Activated CD8-positive, alpha-beta memory T cell treated with anti-CD3 and anti-CD28 coated beads, Interleukin-2, amount 10 ng/mL, durations not matched to agents 7 days and 5 days (primary cell): ENCODE measurements at regions not wholly inside any gene's neighbourhood (a gene's known extent, or its start where the extent isn't known, plus 50 kb on each side); places are given as distances from the start of the nearest gene placed in this dataset.

Experiments
- ATAC-seq: fragments of 150-1000 bp; cut with Tn5 transposase; one replicate; pipeline ENCODE4 v1.10.0; 2021; ENCODE audit warnings: moderate library complexity
- CTCF ChIA-PET: fragments of 350-600 bp; sonication (Branson Sonifier 250); formaldehyde crosslinking; loops from one replicate; lab custom pipeline; 2021; ENCODE audit warnings: antibody characterized with exemption; lab: Charles Lee
- DNase-seq: peaks from one replicate; pipeline ENCODE4 v3.0.0-alpha.2; 2020
- H3K27ac Mint-ChIP-seq: one replicate; pipeline ENCODE4 v1.8.0; 2021; ENCODE audit warnings: mild to moderate bottlenecking, mixed read lengths
- H3K27me3 Mint-ChIP-seq: one replicate; pipeline ENCODE4 v1.8.0; 2021; ENCODE audit warnings: mixed read lengths
- H3K36me3 Mint-ChIP-seq: one replicate; pipeline ENCODE4 v1.8.0; 2021; ENCODE audit warnings: mild to moderate bottlenecking, mixed read lengths
- H3K4me1 Mint-ChIP-seq: one replicate; pipeline ENCODE4 v1.8.0; 2021; ENCODE audit warnings: mixed read lengths
- H3K4me3 Mint-ChIP-seq: one replicate; pipeline ENCODE4 v1.8.0; 2021; ENCODE audit warnings: mild to moderate bottlenecking, moderate library complexity, mixed read lengths
- H3K9me3 Mint-ChIP-seq: one replicate; pipeline ENCODE4 v1.8.0; 2022; ENCODE audit warnings: low read depth, mixed read lengths

DNA sequence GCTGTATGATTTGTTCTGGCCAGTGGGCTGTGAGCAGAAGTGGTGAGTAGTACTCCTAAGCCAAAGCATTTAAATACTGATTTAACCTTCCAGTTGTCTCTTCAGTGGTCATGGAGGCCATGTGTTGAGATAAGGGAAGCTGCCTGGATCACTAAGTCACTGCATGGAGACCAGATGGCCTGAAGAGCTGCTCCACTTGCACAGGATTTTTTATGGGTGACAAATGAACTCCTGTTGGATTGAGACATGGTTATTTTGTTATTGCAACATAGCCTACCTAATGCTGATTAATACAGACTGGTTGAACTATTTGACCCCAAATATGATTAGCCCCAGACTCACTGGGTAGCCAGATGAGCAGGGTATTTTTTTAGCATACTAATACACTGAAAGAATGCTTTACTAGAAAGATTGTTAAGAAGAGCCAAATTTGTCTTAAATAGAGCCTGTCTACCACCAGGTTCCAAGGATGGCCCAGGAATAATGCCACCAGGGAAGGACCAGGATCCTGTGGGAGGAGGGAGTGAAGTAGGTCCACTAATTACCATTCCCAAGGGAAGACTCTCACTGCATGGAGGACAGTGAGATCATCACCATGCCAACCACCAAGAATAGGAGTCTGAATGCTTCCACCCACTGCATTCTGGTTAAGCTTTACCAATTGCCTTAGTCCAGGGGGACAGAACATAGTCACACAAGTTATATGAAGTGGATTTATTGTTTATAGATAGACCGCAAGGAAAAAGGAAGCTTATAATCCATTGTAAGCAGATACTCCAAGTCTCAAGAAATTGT is 187.4 kb upstream of the IRX6 start:
- H3K4me1 Mint-ChIP-seq, result no peaks in the 10 kb centered on the region
- no peaks in the 10 kb centered on the region for H3K36me3 Mint-ChIP-seq
- no peak overlapping the region for H3K27ac Mint-ChIP-seq
- CTCF ChIA-PET, result no interaction called here
- H3K9me3 Mint-ChIP-seq, result no peaks in the 10 kb centered on the region
- no peaks in the 10 kb centered on the region for H3K27me3 Mint-ChIP-seq
- H3K4me3 Mint-ChIP-seq, result no peak overlapping the region
- no peak for ATAC-seq
- DNase-seq, result no peak

DNA sequence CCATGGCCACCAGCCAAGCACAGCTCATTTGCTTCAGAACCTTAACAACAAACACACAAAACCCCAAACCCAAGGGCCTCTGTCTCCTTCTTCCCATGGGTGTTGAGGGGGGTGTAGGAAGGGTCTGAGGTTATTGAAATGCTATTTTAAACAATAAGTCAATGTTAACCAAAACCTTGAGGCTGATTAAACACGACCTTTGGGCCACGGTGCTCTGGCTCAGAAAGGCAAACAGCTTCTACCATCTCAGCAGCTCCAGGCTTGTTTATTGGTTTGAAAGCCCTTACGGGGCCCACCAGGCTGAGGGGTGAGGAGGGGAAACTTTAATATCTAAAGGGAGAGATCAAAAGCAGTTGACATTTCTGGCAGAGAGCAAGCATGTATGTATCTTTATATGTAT is 185.7 kb upstream of the IRX6 start:
- Mint-ChIP-seq H3K36me3 (no peaks in the 10 kb centered on the region), H3K27me3 (no peaks in the 10 kb centered on the region), H3K4me3 (no peak overlapping the region), H3K9me3 (no peaks in the 10 kb centered on the region), H3K4me1 (no peaks in the 10 kb centered on the region), H3K27ac (no peak overlapping the region)
- no peak for DNase-seq
- CTCF ChIA-PET, result no interaction called here
- ATAC-seq, result no peak

DNA sequence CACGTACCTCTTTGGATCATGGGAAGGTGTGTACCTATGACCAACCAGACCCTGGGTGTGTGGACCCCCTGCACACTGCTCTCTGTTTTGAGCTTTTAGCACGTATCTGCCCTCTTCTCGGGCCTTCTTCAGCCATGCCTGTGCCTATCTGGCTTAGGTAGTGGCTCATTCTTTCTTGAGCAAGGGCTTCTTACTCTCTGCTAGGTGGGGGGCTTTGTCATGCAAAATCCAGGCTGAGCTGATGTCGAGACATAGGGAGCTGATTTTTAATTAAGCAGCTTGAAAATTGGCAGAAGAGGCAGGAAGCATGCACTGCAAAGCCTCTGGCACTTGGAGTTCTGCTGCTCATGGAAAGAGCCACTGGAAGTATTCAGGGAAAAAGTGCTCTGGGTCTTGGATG is 181.6 kb upstream of the IRX6 start:
- Mint-ChIP-seq H3K27ac (no peak overlapping the region), H3K4me3 (no peak overlapping the region)

DNA sequence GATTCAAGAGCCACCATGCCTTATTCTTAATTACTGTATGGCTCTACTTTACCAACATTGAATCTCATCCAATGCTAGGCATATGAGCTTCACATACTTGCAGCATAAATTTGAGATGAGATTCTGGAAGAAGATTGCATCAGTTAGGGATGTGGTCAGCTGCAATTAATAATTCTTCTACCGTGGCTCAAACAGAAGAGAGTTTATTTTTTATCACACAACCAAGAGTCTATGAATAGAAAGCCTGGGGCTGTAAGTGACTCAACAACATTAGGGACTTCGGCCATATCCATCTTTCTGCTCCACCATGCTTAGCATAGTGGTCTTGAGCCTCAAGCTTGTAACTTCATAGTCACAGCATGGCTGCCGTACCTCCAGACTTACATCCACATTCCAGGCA is 179.4 kb upstream of the IRX6 start:
- Mint-ChIP-seq H3K4me3 (no peak overlapping the region), H3K27ac (no peak overlapping the region), H3K36me3 (no peaks in the 10 kb centered on the region), H3K27me3 (no peaks in the 10 kb centered on the region), H3K9me3 (no peaks in the 10 kb centered on the region), H3K4me1 (no peaks in the 10 kb centered on the region)
- CTCF ChIA-PET, result no interaction called here
- no peak for ATAC-seq
- DNase-seq, result no peak

More for the DNA sequence above, 181.6 kb upstream of the IRX6 start:
- Mint-ChIP-seq H3K4me1 (no peaks in the 10 kb centered on the region), H3K27me3 (no peaks in the 10 kb centered on the region), H3K9me3 (no peaks in the 10 kb centered on the region), H3K36me3 (no peaks in the 10 kb centered on the region)
- CTCF ChIA-PET, result no interaction called here
- ATAC-seq, result no peak
- DNase-seq, result no peak

DNA sequence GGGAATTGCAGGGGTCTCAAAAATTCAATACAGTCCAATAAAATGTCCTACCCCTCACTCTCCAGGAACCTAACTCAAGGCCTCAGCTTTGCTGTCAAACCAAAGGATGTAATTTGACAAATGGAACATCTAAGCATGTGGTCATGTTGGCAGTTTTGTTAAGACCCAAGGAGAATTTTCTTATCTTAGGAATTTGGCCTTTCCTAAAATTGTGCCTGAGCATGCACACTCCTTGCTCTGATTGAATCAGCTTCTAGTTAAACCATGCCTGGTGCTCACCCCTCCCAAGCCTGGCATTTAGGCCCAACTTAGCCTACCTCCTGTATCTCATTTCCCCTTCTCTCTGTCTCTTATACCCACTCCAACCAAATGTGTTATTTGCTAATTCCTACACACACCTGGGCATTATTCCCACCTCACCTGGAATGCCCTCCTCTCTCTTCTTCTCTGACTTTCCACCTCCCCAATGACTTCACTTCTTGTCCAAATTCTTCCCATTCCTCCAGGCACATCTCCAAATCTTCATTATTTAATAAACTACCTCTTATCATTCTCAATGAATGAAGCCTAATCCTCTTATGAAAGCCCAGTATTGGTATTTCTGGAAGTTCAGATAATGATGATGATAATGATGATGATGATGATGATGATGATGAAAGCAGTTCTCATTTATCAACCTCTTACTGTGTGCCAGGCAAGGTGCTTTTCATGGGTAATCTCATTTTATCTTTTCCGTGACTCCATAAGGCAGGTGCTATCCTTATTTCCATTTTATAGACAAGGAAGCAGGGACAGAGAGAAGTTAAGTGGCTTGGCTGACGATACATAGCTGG is 178.0 kb upstream of the IRX6 start:
- Mint-ChIP-seq H3K9me3 (no peaks in the 10 kb centered on the region), H3K4me1 (no peaks in the 10 kb centered on the region), H3K36me3 (no peaks in the 10 kb centered on the region), H3K27me3 (no peaks in the 10 kb centered on the region), H3K27ac (no peak overlapping the region), H3K4me3 (no peak overlapping the region)
- CTCF ChIA-PET, result no interaction called here
- no peak for ATAC-seq
- DNase-seq, result no peak

DNA sequence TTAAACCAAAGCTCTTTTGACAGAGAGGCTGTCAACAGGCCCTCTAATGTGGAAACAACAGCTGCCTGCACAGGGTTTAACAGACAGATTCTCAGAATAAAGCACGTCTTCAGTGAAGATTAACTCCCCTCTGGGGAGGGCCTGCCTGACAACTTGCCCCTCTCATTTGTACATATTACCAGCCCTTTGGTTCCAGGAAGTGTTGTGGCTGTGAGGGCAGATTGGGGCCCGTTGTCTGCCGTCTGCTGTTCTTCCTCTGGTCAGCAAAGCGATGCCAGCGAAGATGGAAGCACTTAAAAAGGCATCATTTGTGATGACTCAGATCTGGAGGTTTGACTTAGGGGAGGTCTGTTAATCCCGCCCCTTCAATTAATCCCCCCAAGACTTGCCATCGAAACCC is 177.0 kb upstream of the IRX6 start:
- no peak for DNase-seq
- H3K27me3 Mint-ChIP-seq, result no peaks in the 10 kb centered on the region
- no peaks in the 10 kb centered on the region for H3K36me3 Mint-ChIP-seq
- no peak overlapping the region for H3K27ac Mint-ChIP-seq
- H3K9me3 Mint-ChIP-seq, result no peaks in the 10 kb centered on the region
- H3K4me3 Mint-ChIP-seq, result no peak overlapping the region
- no peaks in the 10 kb centered on the region for H3K4me1 Mint-ChIP-seq
- CTCF ChIA-PET, result no interaction called here
- ATAC-seq, result no peak

DNA sequence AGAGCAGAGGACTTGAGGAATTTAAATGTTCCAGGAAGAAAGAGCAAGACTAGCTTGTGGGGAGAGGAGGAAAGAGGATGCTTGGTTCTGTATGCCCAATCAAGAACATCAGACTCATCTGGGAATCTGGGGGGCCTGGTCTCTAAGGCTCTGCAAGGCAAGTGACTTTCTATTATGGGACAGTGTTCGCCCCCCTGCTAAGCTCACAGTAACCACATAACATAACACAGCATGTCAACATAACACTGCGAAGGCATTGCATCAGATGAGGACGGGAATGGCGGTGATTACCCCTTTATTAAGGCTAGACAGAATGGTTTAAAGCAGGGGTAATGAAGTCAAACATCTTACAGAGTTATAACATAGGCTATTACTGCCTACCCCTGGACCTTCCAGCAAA is 176.6 kb upstream of the IRX6 start:
- DNase-seq, result no peak
- no peak for ATAC-seq
- Mint-ChIP-seq H3K36me3 (no peaks in the 10 kb centered on the region), H3K27ac (no peak overlapping the region), H3K4me1 (no peaks in the 10 kb centered on the region), H3K27me3 (no peaks in the 10 kb centered on the region), H3K9me3 (no peaks in the 10 kb centered on the region), H3K4me3 (no peak overlapping the region)
- CTCF ChIA-PET, result no interaction called here

DNA sequence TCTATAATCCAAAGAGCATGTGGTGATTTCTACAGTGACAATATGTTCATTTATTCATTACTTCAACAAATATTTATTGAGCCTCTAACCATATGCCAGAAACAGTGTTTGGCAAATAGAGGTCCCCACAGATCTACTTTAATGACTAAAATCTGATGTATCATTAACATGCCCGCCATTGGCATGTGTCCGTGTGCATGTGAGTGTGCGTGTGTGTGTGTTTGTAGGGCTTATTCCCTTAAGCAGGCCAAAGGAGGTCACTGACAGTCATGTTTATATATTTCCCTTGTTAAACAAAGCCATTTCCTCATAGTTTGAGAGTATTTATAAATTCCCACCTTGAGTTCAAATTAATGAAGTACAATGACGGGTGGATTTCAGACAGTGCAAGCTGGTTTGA is 174.4 kb upstream of the IRX6 start:
- Mint-ChIP-seq H3K36me3 (no peaks in the 10 kb centered on the region), H3K27ac (no peak overlapping the region), H3K4me1 (no peaks in the 10 kb centered on the region), H3K4me3 (no peak overlapping the region), H3K27me3 (no peaks in the 10 kb centered on the region), H3K9me3 (no peaks in the 10 kb centered on the region)
- CTCF ChIA-PET, result no interaction called here
- ATAC-seq (no peak), DNase-seq (no peak)

DNA sequence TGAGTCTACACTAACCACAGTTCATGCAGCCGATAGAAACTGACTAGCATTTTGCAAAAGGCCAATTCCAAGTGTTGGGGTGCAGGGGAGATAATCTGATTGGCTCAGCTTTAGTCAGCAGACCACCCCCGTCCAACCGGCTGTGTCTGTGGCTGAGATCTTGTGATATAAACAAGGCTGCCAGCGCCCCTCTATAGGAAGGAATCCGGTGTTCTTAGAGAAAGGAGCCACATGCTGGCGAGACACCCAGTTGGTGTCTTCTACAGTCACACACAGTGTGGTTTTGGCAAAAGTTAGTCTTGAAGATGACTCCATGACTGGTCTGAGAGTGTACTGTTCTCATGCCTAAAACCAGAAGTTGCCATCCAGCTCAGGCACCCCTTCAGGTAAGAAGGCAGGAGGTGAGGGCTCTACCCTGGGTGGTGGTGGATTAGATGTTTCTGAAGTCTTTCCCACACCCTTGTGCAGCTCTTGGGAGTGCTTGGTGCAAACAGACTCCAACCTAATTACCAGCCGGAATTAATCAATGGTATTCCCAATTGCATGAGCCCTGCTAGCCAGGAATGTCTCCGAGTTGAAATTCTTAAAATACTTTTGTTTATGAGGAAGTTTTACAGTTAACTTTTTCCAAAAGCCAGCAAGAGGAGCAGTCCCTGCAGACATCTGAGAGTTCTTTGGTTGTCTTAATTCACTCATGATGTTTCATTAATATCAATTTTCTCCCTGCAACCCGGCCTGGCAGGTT is 172.3 kb upstream of the IRX6 start:
- Mint-ChIP-seq H3K27me3 (no peaks in the 10 kb centered on the region), H3K36me3 (no peaks in the 10 kb centered on the region), H3K4me3 (no peak overlapping the region), H3K27ac (no peak overlapping the region), H3K4me1 (no peaks in the 10 kb centered on the region), H3K9me3 (no peaks in the 10 kb centered on the region)
- CTCF ChIA-PET, result no interaction called here
- no peak for DNase-seq
- ATAC-seq, result no peak

DNA sequence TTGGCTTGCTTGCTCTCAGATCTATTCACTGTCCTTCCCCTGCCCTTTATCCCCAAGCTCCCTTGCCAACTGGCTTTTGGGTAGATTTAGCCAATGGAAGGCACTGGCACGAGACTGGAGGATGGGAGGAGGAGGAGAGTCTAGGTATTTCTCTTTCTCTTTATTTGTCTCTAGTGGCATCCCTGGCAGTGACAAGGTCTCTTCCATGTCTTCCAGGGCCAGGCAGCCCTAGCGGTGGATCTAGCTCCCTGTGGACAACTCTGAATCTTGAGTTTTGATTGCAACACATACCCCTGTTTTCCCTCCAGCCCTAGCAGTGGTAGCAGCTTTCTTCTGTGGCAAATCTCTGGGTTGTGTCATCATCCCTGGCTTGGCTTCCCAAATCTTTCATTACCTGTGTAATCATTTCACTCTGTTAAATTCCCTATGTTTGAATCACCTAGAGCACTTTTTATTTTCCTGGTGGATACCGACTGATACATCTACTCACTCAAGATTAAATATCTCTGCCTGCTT is 171.1 kb upstream of the IRX6 start:
- no peaks in the 10 kb centered on the region for H3K27me3 Mint-ChIP-seq
- no peaks in the 10 kb centered on the region for H3K9me3 Mint-ChIP-seq
- ATAC-seq (no peak), DNase-seq (no peak)
- no peak overlapping the region for H3K27ac Mint-ChIP-seq
- H3K4me1 Mint-ChIP-seq, result no peaks in the 10 kb centered on the region
- no peaks in the 10 kb centered on the region for H3K36me3 Mint-ChIP-seq
- CTCF ChIA-PET, result no interaction called here
- H3K4me3 Mint-ChIP-seq, result no peak overlapping the region

DNA sequence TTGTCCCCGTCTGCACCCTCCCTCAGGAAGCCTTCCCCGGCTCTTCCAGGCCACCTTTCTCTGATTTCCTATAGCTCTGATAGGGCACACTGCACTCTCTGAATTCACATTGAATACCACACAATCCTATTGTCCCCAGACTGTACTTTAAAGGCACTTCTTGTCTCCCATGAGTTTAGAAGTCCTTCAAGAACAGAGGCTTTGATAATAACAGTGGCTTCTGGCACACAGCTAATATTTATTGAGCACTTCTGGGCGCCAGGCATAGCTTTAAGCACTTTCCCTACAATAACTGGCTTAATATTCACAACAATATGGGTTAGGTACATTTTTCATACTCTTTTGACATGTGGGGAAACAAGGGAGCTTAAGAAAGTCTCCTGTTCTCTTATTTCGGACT is 169.7 kb upstream of the IRX6 start:
- no peaks in the 10 kb centered on the region for H3K9me3 Mint-ChIP-seq

DNA sequence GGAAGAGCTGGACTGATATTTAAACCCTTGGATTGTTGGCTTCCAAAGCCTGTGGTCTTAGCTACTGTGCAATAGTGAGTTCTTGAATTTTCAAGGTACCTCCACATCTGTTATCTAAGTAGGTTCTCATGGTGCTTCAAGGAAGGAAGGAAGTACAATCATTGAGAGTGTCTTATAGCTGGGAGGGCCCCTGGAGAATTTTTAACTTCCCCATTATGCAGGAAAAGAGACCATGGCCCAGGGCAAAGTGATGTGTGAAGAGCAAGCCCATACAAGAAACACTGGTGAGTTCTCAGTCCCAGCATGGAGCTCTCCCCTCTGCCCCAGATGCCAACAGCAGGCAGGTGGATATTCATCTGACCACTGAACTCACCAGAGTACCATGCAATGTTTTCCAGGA is 169.0 kb upstream of the IRX6 start:
- Mint-ChIP-seq H3K36me3 (no peaks in the 10 kb centered on the region), H3K27me3 (no peaks in the 10 kb centered on the region), H3K4me3 (no peak overlapping the region), H3K27ac (no peak overlapping the region), H3K4me1 (no peaks in the 10 kb centered on the region), H3K9me3 (no peaks in the 10 kb centered on the region)
- ATAC-seq, result no peak
- CTCF ChIA-PET, result no interaction called here
- DNase-seq, result no peak

More for the DNA sequence above, 169.7 kb upstream of the IRX6 start:
- DNase-seq (no peak), ATAC-seq (no peak)
- CTCF ChIA-PET, result no interaction called here
- H3K4me1 Mint-ChIP-seq, result no peaks in the 10 kb centered on the region
- H3K4me3 Mint-ChIP-seq, result no peak overlapping the region
- H3K27ac Mint-ChIP-seq, result no peak overlapping the region
- no peaks in the 10 kb centered on the region for H3K27me3 Mint-ChIP-seq
- no peaks in the 10 kb centered on the region for H3K36me3 Mint-ChIP-seq

DNA sequence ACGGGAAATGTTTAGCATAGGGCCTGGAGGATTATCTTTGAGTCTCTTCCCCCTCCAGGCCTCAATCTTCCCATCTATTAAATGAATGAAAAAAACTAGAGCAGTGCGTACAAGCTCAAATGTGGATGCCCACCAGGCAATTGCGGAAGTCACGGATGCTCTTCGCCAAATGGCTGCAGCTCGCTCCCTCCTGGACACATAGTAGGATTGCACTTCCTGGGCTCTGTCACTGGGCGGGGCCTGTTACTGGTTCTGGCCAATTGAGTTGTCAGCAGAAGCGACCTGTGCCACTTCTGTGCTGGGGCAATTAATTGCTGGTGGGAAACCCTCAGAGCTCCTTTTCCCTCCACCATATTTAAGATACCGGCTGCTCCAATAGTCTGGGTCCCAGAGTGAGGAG is 168.2 kb upstream of the IRX6 start:
- no peaks in the 10 kb centered on the region for H3K9me3 Mint-ChIP-seq
- CTCF ChIA-PET, result no interaction called here
- no peaks in the 10 kb centered on the region for H3K27me3 Mint-ChIP-seq
- DNase-seq (no peak), ATAC-seq (no peak)
- no peak overlapping the region for H3K27ac Mint-ChIP-seq
- no peaks in the 10 kb centered on the region for H3K4me1 Mint-ChIP-seq
- no peak overlapping the region for H3K4me3 Mint-ChIP-seq
- H3K36me3 Mint-ChIP-seq, result no peaks in the 10 kb centered on the region
